Astrocyte (in vitro differentiated cells and primary cell): ENCODE measurements at regions not wholly inside any gene's neighbourhood (a gene's known extent, or its start where the extent isn't known, plus 50 kb on each side); places are given as distances from the start of the nearest gene placed in this dataset.

Experiments used
- EZH2 ChIP-seq: IDR thresholded peaks from 2 replicates; pipeline ENCODE4 v1.6.1; 2012; ENCODE audit warnings: mild to moderate bottlenecking, low read length, inconsistent platforms; ENCODE audit not compliant: insufficient read depth
- TF ChIP-seq, protein P1 (sequence below): IDR thresholded peaks from 2 replicates; pipeline ENCODE4 v1.5.1; 2011; ENCODE audit warnings: low read depth, mild to moderate bottlenecking, inconsistent platforms, low read length, moderate library complexity; ENCODE audit not compliant: insufficient read depth

DNA sequence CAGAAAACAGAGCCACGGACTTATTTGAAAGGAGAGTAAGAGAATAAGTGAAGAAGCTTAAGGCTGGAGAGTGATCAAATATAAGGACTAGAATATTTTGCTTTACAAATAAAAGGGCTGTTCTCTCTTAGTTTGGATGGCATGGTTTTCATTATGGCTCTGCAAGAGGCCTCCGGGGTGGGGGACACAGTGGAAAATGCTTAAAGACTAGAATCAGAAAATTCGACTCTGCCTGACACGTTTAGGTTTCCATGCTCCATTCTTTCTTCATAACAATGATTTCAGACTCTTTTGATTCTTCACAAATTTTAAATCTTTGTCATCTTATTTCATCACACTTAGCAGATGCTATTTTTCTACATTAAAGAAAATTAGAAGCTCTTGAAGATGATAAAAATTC is 632.4 kb upstream of the BOD1L1 start:
- no peak for TF ChIP-seq EZH2
- TF ChIP-seq, protein P1, sequence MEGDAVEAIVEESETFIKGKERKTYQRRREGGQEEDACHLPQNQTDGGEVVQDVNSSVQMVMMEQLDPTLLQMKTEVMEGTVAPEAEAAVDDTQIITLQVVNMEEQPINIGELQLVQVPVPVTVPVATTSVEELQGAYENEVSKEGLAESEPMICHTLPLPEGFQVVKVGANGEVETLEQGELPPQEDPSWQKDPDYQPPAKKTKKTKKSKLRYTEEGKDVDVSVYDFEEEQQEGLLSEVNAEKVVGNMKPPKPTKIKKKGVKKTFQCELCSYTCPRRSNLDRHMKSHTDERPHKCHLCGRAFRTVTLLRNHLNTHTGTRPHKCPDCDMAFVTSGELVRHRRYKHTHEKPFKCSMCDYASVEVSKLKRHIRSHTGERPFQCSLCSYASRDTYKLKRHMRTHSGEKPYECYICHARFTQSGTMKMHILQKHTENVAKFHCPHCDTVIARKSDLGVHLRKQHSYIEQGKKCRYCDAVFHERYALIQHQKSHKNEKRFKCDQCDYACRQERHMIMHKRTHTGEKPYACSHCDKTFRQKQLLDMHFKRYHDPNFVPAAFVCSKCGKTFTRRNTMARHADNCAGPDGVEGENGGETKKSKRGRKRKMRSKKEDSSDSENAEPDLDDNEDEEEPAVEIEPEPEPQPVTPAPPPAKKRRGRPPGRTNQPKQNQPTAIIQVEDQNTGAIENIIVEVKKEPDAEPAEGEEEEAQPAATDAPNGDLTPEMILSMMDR, result no peak
